ENCODE measurements at regions not wholly inside any gene's neighbourhood (a gene's known extent, or its start where the extent isn't known, plus 50 kb on each side); places are given as distances from the start of the nearest gene placed in this dataset.

GRCh38 chr2:126792993-126793392 is 105.7 kb upstream of the TEX51 start:
- H3K9ac ChIP-seq (ENCODE audit: low read length in 3 of 3), result no peak overlapping the region
- no peaks in the 10 kb centered on the region for H3K4me1 ChIP-seq (ENCODE audit: control insufficient read depth in 2 of 3, insufficient read depth in 2 of 3, low read depth in 1 of 3, low read length in 3 of 3)
- H3K27me3 ChIP-seq (ENCODE audit: control insufficient read depth, insufficient read depth, low read length), result no peaks in the 10 kb centered on the region
- H3K4me3 ChIP-seq (ENCODE audit: low read length in 3 of 3), result no peak overlapping the region
- H3K9me3 ChIP-seq (ENCODE audit: control insufficient read depth in 2 of 3, insufficient read depth in 1 of 3, low read length in 3 of 3), result no peaks in the 10 kb centered on the region
- DNase-seq, result peak in 1 of 5 donors; percentile 18
- FAIRE-seq, result no peak
- intact Hi-C loops (cut with DNase I), result no loop called here
- no peak overlapping the region for H3K27ac ChIP-seq (ENCODE audit: low read depth in 2 of 2, low read length in 2 of 2)
- TF ChIP-seq CTCF (IDR thresholded peaks at IDR 0.05; ENCODE audit: borderline replicate concordance, extremely low read depth, insufficient read depth), result no peak
- H3K36me3 ChIP-seq (ENCODE audit: control insufficient read depth in 2 of 3, insufficient read depth in 3 of 3, low read length in 3 of 3), result no peaks in the 10 kb centered on the region

- Histone ChIP-seq H3K4me3 (ENCODE audit: low read length in 3 of 3) (no peak overlapping the region), H3K4me1 (ENCODE audit: control insufficient read depth in 2 of 3, insufficient read depth in 2 of 3, low read depth in 1 of 3, low read length in 3 of 3) (no peaks in the 10 kb centered on the region), H3K27ac (ENCODE audit: low read depth in 2 of 2, low read length in 2 of 2) (no peak overlapping the region), H3K27me3 (ENCODE audit: control insufficient read depth, insufficient read depth, low read length) (no peaks in the 10 kb centered on the region), H3K9ac (ENCODE audit: low read length in 3 of 3) (no peak overlapping the region), H3K9me3 (ENCODE audit: control insufficient read depth in 2 of 3, insufficient read depth in 1 of 3, low read length in 3 of 3) (no peaks in the 10 kb centered on the region), H3K36me3 (ENCODE audit: control insufficient read depth in 2 of 3, insufficient read depth in 3 of 3, low read length in 3 of 3) (no peaks in the 10 kb centered on the region)
- FAIRE-seq, result no peak
- no peak for TF ChIP-seq CTCF (IDR thresholded peaks at IDR 0.05; ENCODE audit: borderline replicate concordance, extremely low read depth, insufficient read depth)
- peak in 3 of 5 donors; percentile 16 to 39 (median 29) for DNase-seq
- intact Hi-C loops (cut with DNase I), result no loop called here
Observed at GRCh38 chr2:126793885-126794613, 104.6 kb upstream of the TEX51 start.

DNA sequence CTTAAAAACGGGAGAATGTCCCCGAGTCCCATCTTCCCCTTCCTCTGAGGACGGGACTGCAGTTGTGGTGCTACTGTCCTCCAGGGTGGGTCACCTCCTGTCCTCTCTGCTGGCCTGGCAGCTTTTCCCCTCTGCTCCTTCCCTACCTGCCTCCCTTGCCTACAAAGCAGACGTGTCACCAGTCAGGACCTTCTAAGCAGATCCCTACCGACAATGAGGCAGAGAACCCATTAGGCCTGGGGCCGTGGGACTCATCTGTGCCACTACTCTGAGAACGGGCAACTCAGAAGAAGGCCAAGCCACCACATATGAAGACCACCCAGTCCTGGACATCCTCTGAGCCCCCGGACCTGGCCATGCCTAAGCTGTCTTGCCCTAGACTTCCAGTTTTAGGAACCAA is 103.0 kb upstream of the TEX51 start:
- Histone ChIP-seq H3K27me3 (ENCODE audit: control insufficient read depth, insufficient read depth, low read length) (no peaks in the 10 kb centered on the region), H3K4me3 (ENCODE audit: low read length in 3 of 3) (no peak overlapping the region), H3K36me3 (ENCODE audit: control insufficient read depth in 2 of 3, insufficient read depth in 3 of 3, low read length in 3 of 3) (no peaks in the 10 kb centered on the region), H3K9me3 (ENCODE audit: control insufficient read depth in 2 of 3, insufficient read depth in 1 of 3, low read length in 3 of 3) (no peaks in the 10 kb centered on the region), H3K9ac (ENCODE audit: low read length in 3 of 3) (no peak overlapping the region), H3K4me1 (ENCODE audit: control insufficient read depth in 2 of 3, insufficient read depth in 2 of 3, low read depth in 1 of 3, low read length in 3 of 3) (no peaks in the 10 kb centered on the region), H3K27ac (ENCODE audit: low read depth in 2 of 2, low read length in 2 of 2) (no peak overlapping the region)
- FAIRE-seq (no peak), DNase-seq (no peak)
- intact Hi-C loops (cut with DNase I), result no loop called here
- no peak for TF ChIP-seq CTCF (IDR thresholded peaks at IDR 0.05; ENCODE audit: borderline replicate concordance, extremely low read depth, insufficient read depth)
